ENCODE measurements at regions not wholly inside any gene's neighbourhood (a gene's known extent, or its start where the extent isn't known, plus 50 kb on each side); places are given as distances from the start of the nearest gene placed in this dataset.
"Not testable (repeated sequence)": the region's sequence is repeated elsewhere in the genome, so short reads cannot be mapped to it uniquely, and the experiment has no call there.

DNA sequence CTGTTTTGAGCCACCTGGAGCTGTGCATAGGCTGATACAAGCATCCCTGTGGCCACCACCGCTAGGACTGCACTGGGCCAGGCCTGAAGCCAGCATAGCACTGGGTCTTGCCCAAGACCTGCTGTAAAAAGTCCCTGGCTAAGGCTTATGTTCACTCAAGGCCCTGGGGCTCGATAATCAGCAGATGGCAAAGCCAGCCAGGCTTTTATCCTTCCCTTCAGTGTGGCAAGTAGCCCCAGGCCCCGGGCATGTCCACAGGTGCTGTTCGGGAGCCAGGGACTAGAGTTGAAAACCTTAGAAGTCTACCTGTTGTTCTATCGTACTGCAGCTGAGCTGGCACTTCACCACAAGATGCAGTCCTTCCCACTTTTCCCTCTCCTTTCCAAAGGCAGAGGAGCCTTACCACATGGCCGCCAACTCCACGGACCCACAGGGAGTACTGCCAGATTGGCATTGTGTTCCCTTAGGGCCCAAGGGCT is 226.4 kb upstream of the ZNF217 start:
- DNase-seq (ENCODE audit: low read depth, low spot score): no peak

GRCh38 chr20:53818457-53819177 is 225.0 kb upstream of the ZNF217 start:
- DNase-seq (ENCODE audit: low read depth, low spot score): no peak

GRCh38 chr20:53817513-53817912 is 223.9 kb upstream of the ZNF217 start:
- not testable (repeated sequence) for DNase-seq (ENCODE audit: low read depth, low spot score)

DNA sequence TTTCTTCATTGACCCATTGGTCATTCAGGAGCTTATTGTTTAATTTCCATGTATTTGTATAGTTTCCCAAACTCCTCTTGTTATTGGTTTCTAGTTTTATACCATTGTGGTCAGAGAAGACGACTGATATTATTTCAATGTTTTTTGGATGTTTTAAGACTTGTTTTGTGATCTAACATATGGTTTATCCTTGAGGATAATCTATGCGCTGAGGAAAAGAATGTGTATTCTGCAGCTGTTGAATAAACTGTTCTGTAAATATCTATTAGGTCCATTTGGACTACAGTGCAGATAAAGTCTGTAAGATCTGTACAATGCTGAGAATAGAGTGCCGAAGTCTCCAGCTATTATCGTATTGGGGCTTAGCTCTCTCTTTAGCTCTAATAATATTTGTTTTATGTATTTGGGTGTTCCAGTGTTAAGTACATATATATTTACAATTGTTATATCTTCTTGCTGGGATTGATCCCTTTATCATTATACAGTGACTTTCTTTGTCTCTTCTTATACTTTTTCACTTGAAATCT is 223.3 kb upstream of the ZNF217 start:
- no peak for DNase-seq (ENCODE audit: low read depth, low spot score)

- no peak for DNase-seq (ENCODE audit: low read depth, low spot score)
These were observed 221.9 kb upstream of the ZNF217 start for GRCh38 chr20:53815509-53815908.

- no peak for DNase-seq (ENCODE audit: low read depth, low spot score)
These were observed 220.4 kb upstream of the ZNF217 start for GRCh38 chr20:53814060-53814459.

GRCh38 chr20:53813636-53814035 is 220.0 kb upstream of the ZNF217 start:
- DNase-seq (ENCODE audit: low read depth, low spot score): no peak

DNA sequence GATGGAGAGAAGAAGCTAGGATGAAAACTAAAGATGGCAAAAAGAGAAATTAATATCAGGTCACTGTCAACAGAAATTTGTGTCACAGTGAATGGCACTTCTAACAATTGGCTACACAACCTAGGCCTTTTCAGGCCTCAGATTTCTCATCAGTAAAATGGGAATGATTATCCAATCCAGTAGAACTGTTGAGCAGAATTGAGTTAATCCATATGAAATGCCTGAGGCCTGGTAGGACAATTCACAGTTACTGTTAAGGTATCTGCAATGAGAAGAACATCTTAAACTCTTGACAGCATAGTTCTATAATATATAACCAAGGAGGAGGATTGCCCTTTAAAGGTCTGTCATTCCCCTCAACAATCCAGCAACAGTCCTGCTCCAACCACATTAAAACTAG is 217.9 kb upstream of the ZNF217 start:
- no peak for DNase-seq (ENCODE audit: low read depth, low spot score)

DNA sequence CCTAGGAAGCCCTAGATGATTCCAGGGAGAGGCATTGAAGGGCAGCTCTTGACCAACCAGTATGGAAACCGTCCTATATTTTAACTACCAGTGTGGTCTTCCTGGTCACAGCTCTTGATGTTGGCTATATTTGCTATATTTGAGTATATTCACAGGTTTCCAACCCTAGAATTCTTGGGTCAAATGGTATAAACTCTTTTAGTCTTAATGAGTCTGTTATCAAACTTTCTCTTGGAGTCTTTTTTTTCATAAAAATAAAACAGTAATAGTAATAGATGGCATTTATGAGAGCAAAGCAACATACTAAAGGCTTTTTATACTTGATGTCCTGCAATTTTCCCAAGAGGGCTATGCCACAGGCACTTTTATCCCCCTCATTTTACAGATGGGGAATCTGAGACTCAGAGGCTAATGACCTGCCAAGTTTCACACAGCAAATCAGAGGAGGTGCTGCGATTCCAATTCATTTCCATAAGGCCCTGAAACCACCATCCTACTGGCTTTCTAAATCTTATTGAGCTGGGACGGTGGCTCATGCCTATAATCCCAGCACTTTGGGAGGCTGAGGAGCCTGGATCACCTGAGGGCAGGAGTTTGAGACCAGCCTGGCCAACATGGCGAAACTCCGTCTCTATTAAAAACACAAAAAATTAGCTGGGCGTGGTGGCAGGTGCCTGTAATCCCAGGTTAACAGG is 217.2 kb upstream of the ZNF217 start:
- DNase-seq (ENCODE audit: low read depth, low spot score): no peak

- DNase-seq (ENCODE audit: low read depth, low spot score): no peak
These were observed 216.2 kb upstream of the ZNF217 start for GRCh38 chr20:53809728-53810365.

DNA sequence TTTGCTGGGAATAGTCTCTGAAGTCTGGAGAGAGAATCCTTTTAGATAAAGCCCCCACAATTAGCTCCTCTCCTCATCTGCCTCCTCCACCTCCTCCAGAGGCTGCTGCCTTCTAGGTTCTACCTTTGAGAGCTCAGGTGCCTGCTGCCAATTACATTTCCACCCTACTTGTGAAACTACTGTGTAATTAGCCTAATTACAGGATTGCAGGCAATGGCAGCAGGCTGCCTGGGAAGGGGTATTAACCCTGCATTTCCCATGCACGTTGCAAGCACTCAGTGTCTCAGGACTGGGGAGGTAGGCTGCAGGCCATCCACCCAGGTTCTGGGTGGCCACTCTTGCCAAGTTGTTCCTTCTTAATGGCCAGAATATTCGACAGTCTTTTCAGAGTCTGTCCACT is 215.6 kb upstream of the ZNF217 start:
- DNase-seq (ENCODE audit: low read depth, low spot score): no peak

GRCh38 chr20:53808733-53809132 is 215.1 kb upstream of the ZNF217 start:
- no peak for DNase-seq (ENCODE audit: low read depth, low spot score)

- not testable (repeated sequence) for DNase-seq (ENCODE audit: low read depth, low spot score)
These were observed 214.7 kb upstream of the ZNF217 start for GRCh38 chr20:53808302-53808701.

DNA sequence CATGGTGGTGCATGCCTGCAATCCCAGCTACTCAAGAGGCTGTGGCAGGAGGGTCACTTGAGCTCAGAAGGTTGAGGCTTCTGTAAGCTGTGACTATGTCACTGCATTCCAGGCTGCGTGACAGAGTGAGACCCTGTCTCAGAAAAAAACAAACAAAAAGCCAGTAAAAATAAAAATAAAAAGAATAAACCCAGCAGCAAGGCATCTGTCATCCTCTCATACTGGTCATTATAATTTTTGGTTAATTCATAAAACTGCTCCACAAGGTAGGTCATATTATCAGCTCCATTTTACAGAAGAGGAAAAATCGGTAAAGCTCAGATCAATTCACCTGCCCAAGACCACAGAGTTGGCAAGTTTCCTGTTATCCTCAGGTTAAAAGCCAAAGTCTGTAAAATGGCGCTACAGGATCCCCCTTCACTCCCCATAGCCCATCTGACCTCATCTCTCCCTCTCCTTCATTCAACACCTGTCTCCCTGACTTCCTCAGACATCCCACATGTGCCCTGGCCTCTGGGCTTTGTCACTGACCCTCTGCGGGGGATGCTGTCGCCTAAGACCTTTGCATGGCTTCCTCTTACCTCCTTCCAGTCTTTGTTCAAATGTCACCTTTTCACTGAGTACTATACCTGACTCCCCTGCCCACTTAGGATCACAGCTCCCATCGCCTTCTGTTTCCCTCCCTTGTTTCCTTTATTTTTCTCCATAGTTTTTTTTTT is 213.2 kb upstream of the ZNF217 start:
- no peak for DNase-seq (ENCODE audit: low read depth, low spot score)

DNA sequence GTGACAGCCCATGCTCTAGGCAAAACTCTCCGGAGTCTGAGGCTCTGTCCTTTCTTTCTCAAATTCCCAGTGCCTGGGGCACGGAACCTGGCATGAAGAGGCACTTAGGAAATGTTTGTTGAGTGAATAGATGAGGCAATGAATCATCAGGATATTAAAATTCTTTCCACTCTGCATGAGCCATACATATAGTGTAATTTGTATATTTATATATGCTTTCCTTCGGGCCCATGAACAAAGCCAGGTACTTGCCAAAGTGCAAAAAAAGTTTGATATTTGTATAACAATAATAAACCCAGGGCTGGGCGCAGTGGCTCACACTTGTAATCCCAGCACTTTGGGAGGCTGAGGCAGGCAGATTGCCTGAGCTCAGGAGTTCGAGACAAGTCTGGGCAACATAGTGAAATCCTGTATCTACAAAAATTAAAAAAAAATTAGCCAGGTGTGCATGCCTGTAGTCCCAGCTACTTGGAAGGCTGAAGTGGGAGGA is 212.3 kb upstream of the ZNF217 start:
- DNase-seq (ENCODE audit: low read depth, low spot score): no peak

GRCh38 chr20:53804920-53805894 is 211.6 kb upstream of the ZNF217 start:
- DNase-seq (ENCODE audit: low read depth, low spot score): no peak

GRCh38 chr20:53804308-53804707 is 210.7 kb upstream of the ZNF217 start:
- not testable (repeated sequence) for DNase-seq (ENCODE audit: low read depth, low spot score)

DNA sequence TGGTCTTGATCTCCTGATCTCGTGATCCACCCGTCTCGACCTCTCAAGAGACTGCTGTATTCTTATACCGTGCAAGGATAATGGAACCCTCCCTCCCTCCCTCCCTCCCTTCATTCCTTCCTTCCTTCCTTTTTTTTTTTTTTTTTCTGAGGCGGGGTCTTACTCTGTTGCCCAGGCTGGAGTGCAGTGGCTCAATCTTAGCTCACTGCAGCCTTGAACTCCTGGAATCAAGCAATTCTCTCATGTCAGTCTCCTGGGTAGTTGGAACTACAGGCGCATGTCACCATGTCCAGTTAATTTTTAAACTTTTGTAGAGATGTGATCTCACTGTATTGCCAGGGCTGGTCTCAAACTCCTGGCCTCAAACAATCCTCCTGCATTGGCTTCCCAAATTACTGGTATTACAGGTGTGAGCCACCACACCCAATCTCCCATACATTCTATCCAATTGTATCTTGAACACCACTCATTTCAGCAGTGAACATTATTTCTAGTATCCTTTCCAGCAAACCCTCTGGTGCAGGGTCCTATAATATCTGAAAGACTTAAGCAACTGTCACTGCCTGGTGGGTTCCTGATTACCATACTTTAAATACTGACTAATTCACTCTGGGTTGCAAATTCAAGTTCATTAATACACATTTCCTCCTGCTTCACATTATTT is 210.0 kb upstream of the ZNF217 start:
- DNase-seq (ENCODE audit: low read depth, low spot score): no peak

- DNase-seq (ENCODE audit: low read depth, low spot score): no peak
These were observed 208.2 kb upstream of the ZNF217 start for GRCh38 chr20:53801609-53802370.

Data from pulmonary artery endothelial cell (primary cell).